ENCODE measurements at regions not wholly inside any gene's neighbourhood (a gene's known extent, or its start where the extent isn't known, plus 50 kb on each side); places are given as distances from the start of the nearest gene placed in this dataset.

DNA sequence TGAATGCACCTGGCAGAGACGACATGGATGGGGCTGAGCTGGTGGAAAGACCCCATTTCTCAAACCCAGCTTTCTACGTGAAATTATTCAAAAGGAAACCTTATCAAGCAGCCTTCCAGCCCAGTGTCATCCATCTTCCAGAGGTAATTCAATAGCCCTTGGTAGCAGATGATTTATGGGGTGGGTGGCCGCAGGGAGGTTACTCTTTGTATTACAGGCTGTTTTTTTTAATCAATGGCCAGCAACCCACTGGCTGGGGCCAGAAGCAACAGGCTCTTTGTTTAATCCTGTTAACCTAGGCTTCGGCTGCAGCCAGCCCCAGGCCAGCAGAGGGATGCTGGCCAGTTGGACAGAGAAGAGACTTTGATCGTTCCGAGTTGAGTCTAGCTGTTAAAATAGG lies 139.8 kb upstream of the SRRM4 start:
- TF ChIP-seq, protein P1, sequence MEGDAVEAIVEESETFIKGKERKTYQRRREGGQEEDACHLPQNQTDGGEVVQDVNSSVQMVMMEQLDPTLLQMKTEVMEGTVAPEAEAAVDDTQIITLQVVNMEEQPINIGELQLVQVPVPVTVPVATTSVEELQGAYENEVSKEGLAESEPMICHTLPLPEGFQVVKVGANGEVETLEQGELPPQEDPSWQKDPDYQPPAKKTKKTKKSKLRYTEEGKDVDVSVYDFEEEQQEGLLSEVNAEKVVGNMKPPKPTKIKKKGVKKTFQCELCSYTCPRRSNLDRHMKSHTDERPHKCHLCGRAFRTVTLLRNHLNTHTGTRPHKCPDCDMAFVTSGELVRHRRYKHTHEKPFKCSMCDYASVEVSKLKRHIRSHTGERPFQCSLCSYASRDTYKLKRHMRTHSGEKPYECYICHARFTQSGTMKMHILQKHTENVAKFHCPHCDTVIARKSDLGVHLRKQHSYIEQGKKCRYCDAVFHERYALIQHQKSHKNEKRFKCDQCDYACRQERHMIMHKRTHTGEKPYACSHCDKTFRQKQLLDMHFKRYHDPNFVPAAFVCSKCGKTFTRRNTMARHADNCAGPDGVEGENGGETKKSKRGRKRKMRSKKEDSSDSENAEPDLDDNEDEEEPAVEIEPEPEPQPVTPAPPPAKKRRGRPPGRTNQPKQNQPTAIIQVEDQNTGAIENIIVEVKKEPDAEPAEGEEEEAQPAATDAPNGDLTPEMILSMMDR (IDR thresholded peaks at IDR 0.05; ENCODE audit: low read depth, low read length) = no peak
- in situ Hi-C loops (cut with HindIII; ENCODE audit: low sequenced_read_pairs) = no loop called here
- no peak overlapping the region for H3K4me3 ChIP-seq (ENCODE audit: low read depth, low read length)
- no peak for DNase-seq (ENCODE audit: low read depth, low spot score)

DNA sequence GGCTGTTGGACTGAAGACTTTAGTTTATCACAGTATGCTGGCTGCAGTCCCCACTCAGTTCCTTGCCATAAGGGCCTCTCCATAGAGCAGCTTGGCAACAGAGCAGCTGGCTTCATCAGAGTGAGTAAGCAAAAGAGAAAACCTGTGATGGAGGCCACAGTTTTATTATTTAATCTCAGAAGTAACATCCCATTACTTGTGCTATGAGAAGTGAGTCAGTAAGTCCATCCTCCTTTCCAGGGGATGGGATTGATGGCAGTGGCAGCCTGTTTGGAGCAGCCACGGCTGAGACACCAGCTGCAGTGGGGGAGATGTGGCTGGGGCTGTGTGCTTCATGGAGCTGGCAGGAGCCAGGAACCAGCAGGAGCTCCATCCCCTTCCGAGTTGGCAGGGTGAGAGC lies 138.5 kb upstream of the SRRM4 start:
- TF ChIP-seq, protein P1 (IDR thresholded peaks at IDR 0.05; ENCODE audit: low read depth, low read length) = no peak
- H3K4me3 ChIP-seq (ENCODE audit: low read depth, low read length) = no peak overlapping the region
- in situ Hi-C loops (cut with HindIII; ENCODE audit: low sequenced_read_pairs) = no loop called here
- no peak for DNase-seq (ENCODE audit: low read depth, low spot score)

DNA sequence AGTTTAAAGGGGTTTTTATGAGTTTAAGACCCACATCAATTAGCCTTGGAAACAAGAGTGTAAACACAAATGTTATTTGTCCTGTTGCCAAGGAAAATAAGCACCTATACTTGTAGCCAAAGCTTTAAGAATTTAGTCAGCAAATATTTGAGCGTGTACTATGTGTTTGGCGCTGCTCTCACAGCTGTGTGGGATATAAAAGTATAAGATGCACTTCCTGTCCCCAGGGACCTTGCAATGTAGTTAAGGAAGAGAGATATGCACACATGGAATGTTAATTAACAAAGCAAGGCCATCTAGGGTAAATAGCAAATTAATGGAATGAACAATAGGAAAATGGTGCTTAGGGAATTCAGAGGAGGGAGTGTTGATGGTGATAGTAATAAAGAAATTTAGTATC lies 134.9 kb upstream of the SRRM4 start:
- no peak for DNase-seq (ENCODE audit: low read depth, low spot score)
- in situ Hi-C loops (cut with HindIII; ENCODE audit: low sequenced_read_pairs) = no loop called here
- TF ChIP-seq, protein P1 (IDR thresholded peaks at IDR 0.05; ENCODE audit: low read depth, low read length) = no peak
- no peak overlapping the region for H3K4me3 ChIP-seq (ENCODE audit: low read depth, low read length)

DNA sequence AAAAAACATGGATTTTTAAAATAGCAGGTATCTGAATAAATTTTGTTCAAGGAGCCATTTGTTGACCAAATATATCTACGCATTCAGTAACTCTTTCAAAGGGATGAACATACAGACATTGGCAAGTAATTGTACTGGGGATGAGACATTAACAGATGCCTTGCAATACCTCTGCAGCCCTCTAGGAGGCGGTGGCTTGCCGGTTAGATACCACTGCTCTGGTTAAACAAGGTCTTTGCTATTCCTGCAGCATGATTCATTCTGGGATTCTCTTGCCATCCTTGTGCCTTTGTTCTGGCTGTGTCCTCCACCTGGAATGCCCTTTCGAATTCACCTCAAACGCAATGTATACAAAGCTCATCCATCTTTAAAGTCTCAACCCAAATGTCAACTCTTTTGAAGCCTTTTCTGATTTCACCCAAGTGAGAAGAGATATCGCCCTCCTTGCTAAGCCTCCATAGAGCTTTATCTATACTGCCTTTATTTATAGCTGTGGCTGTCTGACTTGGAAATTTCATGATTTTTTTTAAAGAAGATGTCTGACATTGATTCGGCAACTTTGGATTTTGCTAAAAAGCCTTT lies 131.0 kb upstream of the SRRM4 start:
- DNase-seq (ENCODE audit: low read depth, low spot score) = no peak
- H3K4me3 ChIP-seq (ENCODE audit: low read depth, low read length) = no peak overlapping the region
- TF ChIP-seq, protein P1 (IDR thresholded peaks at IDR 0.05; ENCODE audit: low read depth, low read length) = peak; percentile 38
- in situ Hi-C loops (cut with HindIII; ENCODE audit: low sequenced_read_pairs) = no loop called here

DNA sequence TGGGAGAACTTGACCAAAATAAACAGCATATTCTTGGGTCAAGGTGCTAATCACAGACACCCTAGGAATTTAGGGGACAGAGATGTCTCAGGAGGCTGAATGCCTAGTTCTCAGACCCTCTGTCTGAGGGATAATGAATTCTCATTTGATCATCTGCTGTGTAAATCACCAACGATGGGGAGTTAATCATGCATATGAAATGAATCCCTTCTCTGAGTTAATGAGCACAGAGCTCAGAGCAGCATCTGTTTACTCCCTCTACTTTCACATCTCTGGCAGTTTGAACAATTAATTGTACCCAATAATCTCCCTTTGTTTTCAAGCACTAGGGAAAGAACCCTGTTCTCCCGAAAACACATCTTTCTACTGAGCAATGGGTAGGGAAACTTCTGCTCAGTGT lies 129.4 kb upstream of the SRRM4 start:
- DNase-seq (ENCODE audit: low read depth, low spot score) = no peak
- TF ChIP-seq, protein P1 (IDR thresholded peaks at IDR 0.05; ENCODE audit: low read depth, low read length) = no peak
- in situ Hi-C loops (cut with HindIII; ENCODE audit: low sequenced_read_pairs) = no loop called here
- no peak overlapping the region for H3K4me3 ChIP-seq (ENCODE audit: low read depth, low read length)

DNA sequence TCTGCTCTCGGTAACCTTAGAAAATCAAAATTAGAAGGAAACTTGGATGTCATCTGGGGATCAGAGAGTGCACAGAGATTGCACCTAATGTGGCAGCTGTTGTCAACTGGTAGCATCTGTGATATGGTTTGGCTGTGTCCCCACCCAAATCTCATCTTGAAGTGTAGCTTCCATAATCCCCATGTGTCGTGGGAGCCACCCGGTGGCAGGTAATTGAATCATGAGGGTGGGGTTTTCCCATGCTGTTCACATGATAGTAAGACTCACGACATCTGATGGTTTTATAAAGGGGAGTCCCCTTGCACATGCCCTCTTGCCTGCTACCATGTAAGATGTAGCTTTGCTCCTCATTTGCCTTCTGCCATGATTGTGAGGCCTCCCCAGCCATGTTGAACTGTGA lies 127.7 kb upstream of the SRRM4 start:
- TF ChIP-seq, protein P1 (IDR thresholded peaks at IDR 0.05; ENCODE audit: low read depth, low read length) = no peak
- no peak for DNase-seq (ENCODE audit: low read depth, low spot score)
- in situ Hi-C loops (cut with HindIII; ENCODE audit: low sequenced_read_pairs) = no loop called here
- H3K4me3 ChIP-seq (ENCODE audit: low read depth, low read length) = no peak overlapping the region

DNA sequence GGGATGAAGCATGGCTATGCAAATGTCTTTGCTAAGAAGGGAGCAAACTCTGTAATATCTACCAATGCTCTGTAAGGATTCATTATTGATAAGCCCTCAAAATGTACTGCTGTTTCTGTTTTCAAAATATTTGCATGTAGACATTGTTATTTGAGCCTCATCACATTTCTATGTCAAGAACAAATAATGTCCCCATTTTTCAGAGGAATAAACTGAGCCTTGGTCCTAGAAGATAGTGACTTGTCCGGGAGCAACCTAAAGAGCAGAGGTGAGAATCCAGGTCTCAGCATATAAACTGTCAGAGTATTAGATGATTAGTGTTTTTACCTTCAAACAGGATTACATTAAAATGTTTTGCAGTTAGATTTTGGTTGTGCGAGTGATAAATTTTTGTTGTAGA lies 125.5 kb upstream of the SRRM4 start:
- TF ChIP-seq, protein P1 (IDR thresholded peaks at IDR 0.05; ENCODE audit: low read depth, low read length) = no peak
- in situ Hi-C loops (cut with HindIII; ENCODE audit: low sequenced_read_pairs) = no loop called here

More for the DNA sequence above, 125.5 kb upstream of the SRRM4 start:
- no peak overlapping the region for H3K4me3 ChIP-seq (ENCODE audit: low read depth, low read length)
- no peak for DNase-seq (ENCODE audit: low read depth, low spot score)

Measured in astrocyte of the spinal cord (primary cell).